ENCODE measurements at regions not wholly inside any gene's neighbourhood (a gene's known extent, or its start where the extent isn't known, plus 50 kb on each side); places are given as distances from the start of the nearest gene placed in this dataset.

- TF ChIP-seq CTCF (IDR thresholded peaks at IDR 0.05), result no peak
- TF ChIP-seq POLR2A (IDR thresholded peaks at IDR 0.05), result no peak
Measured at GRCh38 chr5:153079396-153079795, 411.1 kb upstream of the GRIA1 start.

Data from Peyer's patch (tissue), 4 donors.